Keratinocyte (primary cell): ENCODE measurements at regions not wholly inside any gene's neighbourhood (a gene's known extent, or its start where the extent isn't known, plus 50 kb on each side); places are given as distances from the start of the nearest gene placed in this dataset.

Source experiments
- DNase-seq: peaks from one replicate; pipeline ENCODE4 v3.0.0-alpha.2; 2011; ENCODE audit warnings: low read depth, missing footprints, low spot score
- FAIRE-seq: peaks from 2 replicates; lab custom pipeline; 2011; peaks lifted over from hg19 to GRCh38; lab: Jason Lieb, UNC
- H2AFZ ChIP-seq: 2 replicates; pipeline ENCODE4 v1.6.0; 2012; ENCODE audit warnings: low read length, control low read depth, inconsistent platforms; ENCODE audit not compliant: control insufficient read depth
- H3K27ac ChIP-seq: 2 replicates; pipeline ENCODE4 v1.5.1; 2011; ENCODE audit warnings: low read length; ENCODE audit not compliant: control insufficient read depth, insufficient read depth
- H3K27me3 ChIP-seq: 3 replicates; pipeline ENCODE4 v1.6.0; 2011; ENCODE audit warnings: low read length; ENCODE audit not compliant: control insufficient read depth, insufficient read depth; ENCODE audit errors: extremely low read depth
- H3K36me3 ChIP-seq, 2 experiments: 2 replicates in 1 of 2; 3 replicates in 1 of 2; pipeline ENCODE4 v1.5.1; 2011; ENCODE audit warnings: low read length in 2 of 2, mild to moderate bottlenecking in 1 of 2; ENCODE audit not compliant: control insufficient read depth in 2 of 2, insufficient read depth in 2 of 2; ENCODE audit errors: extremely low read depth in 1 of 2
- H3K4me1 ChIP-seq: 3 replicates; pipeline ENCODE4 v1.5.1; 2011; ENCODE audit warnings: low read length; ENCODE audit not compliant: control insufficient read depth, insufficient read depth; ENCODE audit errors: extremely low read depth
- H3K4me2 ChIP-seq: 3 replicates; pipeline ENCODE4 v1.6.0; 2011; ENCODE audit warnings: low read depth, low read length; ENCODE audit not compliant: control insufficient read depth, insufficient read depth; ENCODE audit errors: extremely low read depth
- H3K4me3 ChIP-seq, 3 experiments: fragments of 200-600 bp in 1 of 3; sonication (generic) in 1 of 3; 2 replicates in 2 of 3; 3 replicates in 1 of 3; pipeline ENCODE4 v1.5.1; 2011 to 2016; ENCODE audit warnings: low read length in 3 of 3, mild to moderate bottlenecking in 3 of 3, control low read depth in 2 of 3, inconsistent platforms in 1 of 3, low read depth in 1 of 3, mixed read lengths in 1 of 3, mixed run types in 1 of 3, moderate library complexity in 1 of 3; ENCODE audit not compliant: control insufficient read depth in 2 of 3, insufficient read depth in 2 of 3; ENCODE audit errors: extremely low read depth in 1 of 3
- H3K79me2 ChIP-seq: 2 replicates; pipeline ENCODE4 v1.6.0; 2012; ENCODE audit warnings: low read length; ENCODE audit not compliant: control insufficient read depth, insufficient read depth
- H3K9ac ChIP-seq: 3 replicates; pipeline ENCODE4 v1.6.0; 2011; ENCODE audit warnings: low read length; ENCODE audit not compliant: control insufficient read depth, insufficient read depth; ENCODE audit errors: extremely low read depth
- H3K9me1 ChIP-seq: 3 replicates; pipeline ENCODE4 v1.6.0; 2011; ENCODE audit warnings: low read length; ENCODE audit not compliant: control insufficient read depth, insufficient read depth; ENCODE audit errors: extremely low read depth
- H3K9me3 ChIP-seq: 2 replicates; pipeline ENCODE4 v1.5.1; 2012; ENCODE audit warnings: low read depth, low read length; ENCODE audit not compliant: control insufficient read depth
- H4K20me1 ChIP-seq: 3 replicates; pipeline ENCODE4 v1.6.0; 2011; ENCODE audit warnings: low read length; ENCODE audit not compliant: control insufficient read depth, insufficient read depth; ENCODE audit errors: extremely low read depth
- EZH2 ChIP-seq: IDR thresholded peaks from one replicate; pipeline ENCODE4 v1.6.1; 2012; ENCODE audit warnings: inconsistent platforms, mild to moderate bottlenecking, low read length, moderate library complexity
- dilution Hi-C: fragments of 300-500 bp; cut with MboI; formaldehyde crosslinking; loops from one replicate; pipeline ENCODE4 v1.7.0; 2020; ENCODE audit warnings: low sequenced_read_pairs; ENCODE audit not compliant: extremely low pct_ligation_motif_present
- TF ChIP-seq, protein P1 (sequence below), 3 experiments: IDR thresholded peaks in 1 of 3; conservative IDR thresholded peaks in 1 of 3; optimal IDR thresholded peaks in 1 of 3; 2 replicates in 2 of 3; 3 replicates in 1 of 3; pipeline versions ENCODE3 to v1.5.1; 2011; ENCODE audit warnings: low read length in 3 of 3, mild to moderate bottlenecking in 3 of 3, moderate library complexity in 2 of 3, control low read depth in 1 of 3, inconsistent platforms in 1 of 3; ENCODE audit not compliant: insufficient read depth in 2 of 3; ENCODE audit errors: extremely low read depth in 1 of 3

DNA sequence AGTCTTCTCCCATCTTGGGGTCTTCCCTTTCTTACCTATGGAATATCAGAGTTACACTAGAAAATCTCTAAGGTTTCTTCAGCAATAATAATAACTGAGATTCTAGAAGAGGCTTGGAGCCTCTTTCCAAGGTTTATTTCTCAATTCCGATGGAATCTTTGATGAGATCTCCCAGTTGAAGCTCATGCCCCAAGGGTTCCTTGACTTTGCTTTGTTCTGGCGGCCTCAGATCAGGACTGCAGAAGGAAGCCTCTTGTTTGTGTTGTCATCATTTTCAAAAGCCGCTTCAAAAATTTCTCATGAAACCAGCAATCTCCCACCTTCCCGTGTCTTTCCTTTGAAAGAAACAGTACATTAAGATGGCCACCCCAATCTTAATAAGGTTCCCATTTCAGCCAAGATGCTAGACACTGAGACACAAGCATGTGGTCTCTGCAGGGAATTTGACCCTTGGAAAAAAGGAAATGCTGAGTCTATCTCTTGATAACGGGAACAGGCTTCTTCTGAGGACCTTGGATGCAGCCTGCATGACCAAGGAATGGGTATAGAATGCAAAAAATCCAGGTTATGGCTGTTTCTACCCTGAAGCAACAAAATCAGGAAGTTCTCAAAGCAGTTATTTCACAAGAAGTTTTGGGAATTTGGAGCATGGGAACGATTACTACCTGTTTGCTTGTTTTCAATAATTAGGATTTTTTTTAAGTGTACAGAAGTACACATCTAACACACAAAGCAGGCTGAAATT is 141.6 kb downstream of the CD24 start:
- H4K20me1 ChIP-seq: no peaks in the 10 kb centered on the region
- FAIRE-seq (no peak), DNase-seq (no peak)
- no peaks in the 10 kb centered on the region for H3K9me1 ChIP-seq
- no peaks in the 10 kb centered on the region for H3K36me3 ChIP-seq
- dilution Hi-C loops: no loop called here
- H3K4me1 ChIP-seq: no peaks in the 10 kb centered on the region
- no peaks in the 10 kb centered on the region for H3K27me3 ChIP-seq
- H3K4me2 ChIP-seq: no peak overlapping the region
- no peak overlapping the region for H3K9ac ChIP-seq
- no peak overlapping the region for H2AFZ ChIP-seq
- H3K9me3 ChIP-seq: no peaks in the 10 kb centered on the region
- no peak overlapping the region for H3K27ac ChIP-seq
- TF ChIP-seq EZH2: no peak
- TF ChIP-seq, protein P1, sequence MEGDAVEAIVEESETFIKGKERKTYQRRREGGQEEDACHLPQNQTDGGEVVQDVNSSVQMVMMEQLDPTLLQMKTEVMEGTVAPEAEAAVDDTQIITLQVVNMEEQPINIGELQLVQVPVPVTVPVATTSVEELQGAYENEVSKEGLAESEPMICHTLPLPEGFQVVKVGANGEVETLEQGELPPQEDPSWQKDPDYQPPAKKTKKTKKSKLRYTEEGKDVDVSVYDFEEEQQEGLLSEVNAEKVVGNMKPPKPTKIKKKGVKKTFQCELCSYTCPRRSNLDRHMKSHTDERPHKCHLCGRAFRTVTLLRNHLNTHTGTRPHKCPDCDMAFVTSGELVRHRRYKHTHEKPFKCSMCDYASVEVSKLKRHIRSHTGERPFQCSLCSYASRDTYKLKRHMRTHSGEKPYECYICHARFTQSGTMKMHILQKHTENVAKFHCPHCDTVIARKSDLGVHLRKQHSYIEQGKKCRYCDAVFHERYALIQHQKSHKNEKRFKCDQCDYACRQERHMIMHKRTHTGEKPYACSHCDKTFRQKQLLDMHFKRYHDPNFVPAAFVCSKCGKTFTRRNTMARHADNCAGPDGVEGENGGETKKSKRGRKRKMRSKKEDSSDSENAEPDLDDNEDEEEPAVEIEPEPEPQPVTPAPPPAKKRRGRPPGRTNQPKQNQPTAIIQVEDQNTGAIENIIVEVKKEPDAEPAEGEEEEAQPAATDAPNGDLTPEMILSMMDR (optimal IDR thresholded peaks at IDR 0.05 in 1 of 3, IDR thresholded peaks at IDR 0.05 in 1 of 3, conservative IDR thresholded peaks at IDR 0.05 in 1 of 3; ENCODE audit: extremely low read depth in 1 of 3, insufficient read depth in 2 of 3, low read length in 3 of 3): no peak
- H3K4me3 ChIP-seq: no peak overlapping the region
- no peaks in the 10 kb centered on the region for H3K79me2 ChIP-seq

GRCh38 chr6:106830930-106831329 is 143.6 kb downstream of the CD24 start:
- Histone ChIP-seq H3K4me1 (no peaks in the 10 kb centered on the region), H3K27me3 (no peaks in the 10 kb centered on the region), H3K79me2 (no peaks in the 10 kb centered on the region), H3K4me3 (no peak overlapping the region), H2AFZ (no peak overlapping the region), H3K36me3 (no peaks in the 10 kb centered on the region), H3K27ac (no peak overlapping the region), H3K4me2 (no peak overlapping the region), H3K9me1 (no peaks in the 10 kb centered on the region), H4K20me1 (no peaks in the 10 kb centered on the region), H3K9me3 (no peaks in the 10 kb centered on the region), H3K9ac (no peak overlapping the region)
- DNase-seq (no peak), FAIRE-seq (no peak)
- dilution Hi-C loops: no loop called here
- TF ChIP-seq, protein P1 (optimal IDR thresholded peaks at IDR 0.05 in 1 of 3, IDR thresholded peaks at IDR 0.05 in 1 of 3, conservative IDR thresholded peaks at IDR 0.05 in 1 of 3; ENCODE audit: extremely low read depth in 1 of 3, insufficient read depth in 2 of 3, low read length in 3 of 3): no peak
- no peak for TF ChIP-seq EZH2
